OCI-LY1 (cell line): ENCODE measurements at regions not wholly inside any gene's neighbourhood (a gene's known extent, or its start where the extent isn't known, plus 50 kb on each side); places are given as distances from the start of the nearest gene placed in this dataset.

Experiments
- H2AFZ ChIP-seq: fragments of 200-600 bp; sonication (generic), shearing (Covaris generic); 2 replicates; pipeline ENCODE4 v1.6.0; 2014; ENCODE audit warnings: antibody characterized with exemption, mild to moderate bottlenecking, low read length
- H3F3A ChIP-seq: fragments of 200-600 bp; sonication (generic), shearing (Covaris generic); 2 replicates; pipeline ENCODE4 v1.6.0; 2014; ENCODE audit warnings: mild to moderate bottlenecking, antibody characterized with exemption, low read length, moderate library complexity; ENCODE audit not compliant: insufficient read depth
- H3K27ac ChIP-seq: fragments of 200-600 bp; sonication (generic); 2 replicates; pipeline ENCODE4 v1.5.1; 2014; ENCODE audit warnings: low read length, mixed run types, mild to moderate bottlenecking, low read depth; ENCODE audit not compliant: poor library complexity, severe bottlenecking
- H3K27me3 ChIP-seq: fragments of 200-600 bp; sonication (generic); 2 replicates; pipeline ENCODE4 v1.6.0; 2014; ENCODE audit warnings: antibody characterized with exemption, mild to moderate bottlenecking, low read length, moderate library complexity; ENCODE audit not compliant: insufficient read depth
- H3K36me3 ChIP-seq: fragments of 200-600 bp; sonication (generic); 2 replicates; pipeline ENCODE4 v1.6.1; 2014; ENCODE audit warnings: mild to moderate bottlenecking, antibody characterized with exemption, low read length, moderate library complexity, mixed read lengths; ENCODE audit not compliant: insufficient read depth
- H3K4me1 ChIP-seq: fragments of 200-600 bp; sonication (generic); 2 replicates; pipeline ENCODE4 v1.5.1; 2014; ENCODE audit warnings: mild to moderate bottlenecking, low read length, moderate library complexity; ENCODE audit not compliant: insufficient read depth, severe bottlenecking
- H3K4me2 ChIP-seq: fragments of 200-600 bp; sonication (generic), shearing (Covaris generic); 2 replicates; pipeline ENCODE4 v1.6.1; 2014; ENCODE audit warnings: low read length
- H3K4me3 ChIP-seq: fragments of 200-600 bp; sonication (generic); 2 replicates; pipeline ENCODE4 v1.5.1; 2014; ENCODE audit warnings: low read length, low read depth, mild to moderate bottlenecking, mixed read lengths; ENCODE audit not compliant: poor library complexity, severe bottlenecking
- H3K79me2 ChIP-seq: fragments of 200-600 bp; shearing (Covaris generic); 2 replicates; pipeline ENCODE4 v1.6.1; 2016; ENCODE audit warnings: mixed run types, low read length, mixed read lengths; ENCODE audit not compliant: insufficient read depth
- H3K9ac ChIP-seq: fragments of 200-600 bp; sonication (generic), shearing (Covaris generic); 2 replicates; pipeline ENCODE4 v1.6.1; 2014; ENCODE audit warnings: mild to moderate bottlenecking, low read length, mixed read lengths
- H3K9me2 ChIP-seq: fragments of 200-600 bp; sonication (generic), shearing (Covaris generic); 2 replicates; pipeline ENCODE4 v1.6.1; 2014; ENCODE audit warnings: low read depth, mild to moderate bottlenecking, low read length, mixed read lengths
- H3K9me3 ChIP-seq: fragments of 200-600 bp; shearing (Covaris generic); 2 replicates; pipeline ENCODE4 v1.6.1; 2014; ENCODE audit warnings: low read length, mixed read lengths
- H4K20me1 ChIP-seq: fragments of 200-600 bp; sonication (generic), shearing (Covaris generic); 2 replicates; pipeline ENCODE4 v1.6.0; 2016; ENCODE audit warnings: mild to moderate bottlenecking, low read length; ENCODE audit not compliant: insufficient read depth
- CTCF ChIP-seq: fragments of 200-600 bp; sonication (generic), shearing (Covaris generic); IDR thresholded peaks from 2 replicates; pipeline ENCODE4 v1.5.1; 2017; ENCODE audit warnings: mild to moderate bottlenecking, antibody characterized with exemption, low read length, moderate library complexity, mixed read lengths
- EZH2 ChIP-seq: fragments of 200-600 bp; sonication (generic), shearing (Covaris generic); IDR thresholded peaks from 2 replicates; pipeline ENCODE4 v1.8.0; 2017; ENCODE audit warnings: borderline replicate concordance, mixed run types, mild to moderate bottlenecking, antibody characterized with exemption, low read length, moderate library complexity, mixed read lengths

- H3K4me3 ChIP-seq, result no peak overlapping the region
- H2AFZ ChIP-seq, result no peak overlapping the region
- H3K79me2 ChIP-seq, result no peaks in the 10 kb centered on the region
- no peaks in the 10 kb centered on the region for H3F3A ChIP-seq
- H3K4me2 ChIP-seq, result no peak overlapping the region
- H3K36me3 ChIP-seq, result no peaks in the 10 kb centered on the region
- no peaks in the 10 kb centered on the region for H3K9me3 ChIP-seq
- no peak overlapping the region for H3K9ac ChIP-seq
- H3K27ac ChIP-seq, result no peak overlapping the region
- no peaks in the 10 kb centered on the region for H3K4me1 ChIP-seq
- H4K20me1 ChIP-seq, result no peaks in the 10 kb centered on the region
- H3K9me2 ChIP-seq, result no peaks in the 10 kb centered on the region
- TF ChIP-seq EZH2 (no peak), CTCF (no peak)
- no peaks in the 10 kb centered on the region for H3K27me3 ChIP-seq
Measured at GRCh38 chrX:13885591-13885990, 68.7 kb upstream of the GPM6B start.

- Histone ChIP-seq H3K4me1 (no peaks in the 10 kb centered on the region), H3K4me3 (no peak overlapping the region), H2AFZ (no peak overlapping the region), H3K79me2 (no peaks in the 10 kb centered on the region), H3K9me3 (no peaks in the 10 kb centered on the region), H3K9me2 (no peaks in the 10 kb centered on the region), H3K4me2 (no peak overlapping the region), H3K27me3 (no peaks in the 10 kb centered on the region), H3K9ac (no peak overlapping the region), H3F3A (no peaks in the 10 kb centered on the region), H3K36me3 (no peaks in the 10 kb centered on the region), H3K27ac (no peak overlapping the region), H4K20me1 (no peaks in the 10 kb centered on the region)
- TF ChIP-seq CTCF (no peak), EZH2 (no peak)
Measured at GRCh38 chrX:13876652-13877051, 59.8 kb upstream of the GPM6B start.

- TF ChIP-seq CTCF, result no peak
- TF ChIP-seq EZH2, result no peak
Measured at GRCh38 chrX:13875572-13875971, 58.7 kb upstream of the GPM6B start.

More at GRCh38 chrX:13875572-13875971, 58.7 kb upstream of the GPM6B start:
- Histone ChIP-seq H3K4me1 (no peaks in the 10 kb centered on the region), H3K36me3 (no peaks in the 10 kb centered on the region), H2AFZ (no peak overlapping the region), H3K4me3 (no peak overlapping the region), H3K9me2 (no peaks in the 10 kb centered on the region), H3K79me2 (no peaks in the 10 kb centered on the region), H3K9ac (no peak overlapping the region), H3K4me2 (no peak overlapping the region), H3K27me3 (no peaks in the 10 kb centered on the region), H4K20me1 (no peaks in the 10 kb centered on the region), H3F3A (no peaks in the 10 kb centered on the region), H3K27ac (no peak overlapping the region), H3K9me3 (no peaks in the 10 kb centered on the region)
